Sigmoid colon (tissue), 4 donors: ENCODE measurements at regions not wholly inside any gene's neighbourhood (a gene's known extent, or its start where the extent isn't known, plus 50 kb on each side); places are given as distances from the start of the nearest gene placed in this dataset.

ENCODE experiments used
- EP300 ChIP-seq, 4 donors: sonication (generic); formaldehyde crosslinking; IDR thresholded peaks; one replicate each; pipeline ENCODE4 v1.6.1; 2017; ENCODE audit warnings: antibody characterized with exemption in 4 of 4
- POLR2A ChIP-seq, 2 donors: fragments of 450-650 bp; IDR thresholded peaks; one replicate each; pipeline ENCODE4 v1.6.1; 2016; ENCODE audit warnings: antibody characterized with exemption in 2 of 2, mild to moderate bottlenecking in 2 of 2, moderate library complexity in 2 of 2
- POLR2AphosphoS5 ChIP-seq, 4 donors: sonication (generic); formaldehyde crosslinking; IDR thresholded peaks; one replicate each; pipeline ENCODE4 v1.6.1; 2017; ENCODE audit warnings: antibody characterized with exemption in 4 of 4
- TF ChIP-seq, protein P1 (sequence below), 4 experiments: fragments of 450-650 bp in 3 of 4; fragments of 200-600 bp in 1 of 4; IDR thresholded peaks; one replicate each; pipeline ENCODE4 v1.5.1; 2016 to 2019; ENCODE audit warnings: antibody characterized with exemption in 4 of 4, mild to moderate bottlenecking in 3 of 4, moderate library complexity in 2 of 4

GRCh38 chr3:90092994-90093393, 985.6 kb downstream of the EPHA3 start:
- TF ChIP-seq, protein P1, sequence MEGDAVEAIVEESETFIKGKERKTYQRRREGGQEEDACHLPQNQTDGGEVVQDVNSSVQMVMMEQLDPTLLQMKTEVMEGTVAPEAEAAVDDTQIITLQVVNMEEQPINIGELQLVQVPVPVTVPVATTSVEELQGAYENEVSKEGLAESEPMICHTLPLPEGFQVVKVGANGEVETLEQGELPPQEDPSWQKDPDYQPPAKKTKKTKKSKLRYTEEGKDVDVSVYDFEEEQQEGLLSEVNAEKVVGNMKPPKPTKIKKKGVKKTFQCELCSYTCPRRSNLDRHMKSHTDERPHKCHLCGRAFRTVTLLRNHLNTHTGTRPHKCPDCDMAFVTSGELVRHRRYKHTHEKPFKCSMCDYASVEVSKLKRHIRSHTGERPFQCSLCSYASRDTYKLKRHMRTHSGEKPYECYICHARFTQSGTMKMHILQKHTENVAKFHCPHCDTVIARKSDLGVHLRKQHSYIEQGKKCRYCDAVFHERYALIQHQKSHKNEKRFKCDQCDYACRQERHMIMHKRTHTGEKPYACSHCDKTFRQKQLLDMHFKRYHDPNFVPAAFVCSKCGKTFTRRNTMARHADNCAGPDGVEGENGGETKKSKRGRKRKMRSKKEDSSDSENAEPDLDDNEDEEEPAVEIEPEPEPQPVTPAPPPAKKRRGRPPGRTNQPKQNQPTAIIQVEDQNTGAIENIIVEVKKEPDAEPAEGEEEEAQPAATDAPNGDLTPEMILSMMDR (IDR thresholded peaks at IDR 0.05) = peak in 3 of 4 experiments; percentile 25 to 39 (median 30)
- no peak for TF ChIP-seq EP300 (IDR thresholded peaks at IDR 0.05)
- TF ChIP-seq POLR2A (IDR thresholded peaks at IDR 0.05) = no peak
- TF ChIP-seq POLR2AphosphoS5 (IDR thresholded peaks at IDR 0.05) = no peak
